Lower leg skin (tissue), 4 donors: ENCODE measurements at regions not wholly inside any gene's neighbourhood (a gene's known extent, or its start where the extent isn't known, plus 50 kb on each side); places are given as distances from the start of the nearest gene placed in this dataset.

Experiments used
- DNase-seq, 2 donors: peaks; one replicate each; pipeline ENCODE4 v3.0.0-alpha.2; 2019; ENCODE audit warnings: low spot score in 2 of 2
- H3K4me3 ChIP-seq: fragments of 200-600 bp; sonication (generic); 2 replicates; pipeline ENCODE4 v1.5.1; 2017; ENCODE audit warnings: mild to moderate bottlenecking, low read depth; ENCODE audit not compliant: poor library complexity, severe bottlenecking
- POLR2A ChIP-seq, 2 donors: fragments of 450-650 bp; IDR thresholded peaks; one replicate each; pipeline ENCODE4 v1.6.1; 2016 to 2017; ENCODE audit warnings: antibody characterized with exemption in 2 of 2, mild to moderate bottlenecking in 1 of 2, moderate library complexity in 1 of 2
- WGBS, 2 donors: methylation state at CpG; one replicate each; pipeline ENCODE4 v1.1.5; 2018; 5-methylcytosine and 5-hydroxymethylcytosine counted together
- intact Hi-C: fragments of 100-400 bp; cut with DNase I; formaldehyde crosslinking; loops from one replicate; pipeline ENCODE4 v1.15.0; 2023; ENCODE audit warnings: low total_unique reads
- TF ChIP-seq, protein P1 (sequence below), 3 donors: fragments of 450-650 bp; IDR thresholded peaks; one replicate each; pipeline ENCODE4 v1.5.1; 2016; ENCODE audit warnings: antibody characterized with exemption in 3 of 3, mild to moderate bottlenecking in 3 of 3, moderate library complexity in 2 of 3

DNA sequence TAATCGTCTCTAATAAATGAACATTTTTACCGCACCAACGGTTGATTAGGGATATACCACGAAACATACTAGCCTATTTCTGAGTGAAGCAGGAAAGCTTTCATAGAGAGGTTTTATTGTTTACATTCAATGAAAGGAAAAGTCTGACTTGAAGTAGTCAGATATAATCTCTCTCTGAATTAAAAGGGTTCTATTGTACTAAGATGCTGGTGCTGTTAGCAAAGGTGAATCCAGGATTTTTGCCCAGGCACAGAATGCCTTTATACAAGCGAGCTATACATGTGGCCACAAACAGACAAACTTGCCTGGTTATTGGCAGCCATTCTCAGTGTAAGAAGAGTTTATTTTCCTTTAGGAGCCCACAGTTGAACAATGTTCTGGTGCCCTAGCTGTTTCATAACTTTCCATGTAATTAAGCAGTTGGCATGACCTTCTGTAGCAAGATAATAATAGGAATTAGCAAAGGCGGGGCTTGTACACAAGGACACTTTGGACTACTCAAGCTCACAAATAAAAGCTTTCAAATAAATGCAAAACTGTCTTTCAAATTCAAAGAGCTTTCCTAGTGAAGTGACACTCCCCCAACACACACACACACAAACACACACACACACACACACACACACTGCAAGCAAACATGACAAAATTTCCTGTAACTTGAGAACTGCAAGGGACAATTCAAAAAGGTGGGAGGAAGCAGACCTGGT is 198.7 kb upstream of the MAP3K1 start:
- no peak for DNase-seq
- TF ChIP-seq POLR2A (IDR thresholded peaks at IDR 0.05), result no peak
- TF ChIP-seq, protein P1, sequence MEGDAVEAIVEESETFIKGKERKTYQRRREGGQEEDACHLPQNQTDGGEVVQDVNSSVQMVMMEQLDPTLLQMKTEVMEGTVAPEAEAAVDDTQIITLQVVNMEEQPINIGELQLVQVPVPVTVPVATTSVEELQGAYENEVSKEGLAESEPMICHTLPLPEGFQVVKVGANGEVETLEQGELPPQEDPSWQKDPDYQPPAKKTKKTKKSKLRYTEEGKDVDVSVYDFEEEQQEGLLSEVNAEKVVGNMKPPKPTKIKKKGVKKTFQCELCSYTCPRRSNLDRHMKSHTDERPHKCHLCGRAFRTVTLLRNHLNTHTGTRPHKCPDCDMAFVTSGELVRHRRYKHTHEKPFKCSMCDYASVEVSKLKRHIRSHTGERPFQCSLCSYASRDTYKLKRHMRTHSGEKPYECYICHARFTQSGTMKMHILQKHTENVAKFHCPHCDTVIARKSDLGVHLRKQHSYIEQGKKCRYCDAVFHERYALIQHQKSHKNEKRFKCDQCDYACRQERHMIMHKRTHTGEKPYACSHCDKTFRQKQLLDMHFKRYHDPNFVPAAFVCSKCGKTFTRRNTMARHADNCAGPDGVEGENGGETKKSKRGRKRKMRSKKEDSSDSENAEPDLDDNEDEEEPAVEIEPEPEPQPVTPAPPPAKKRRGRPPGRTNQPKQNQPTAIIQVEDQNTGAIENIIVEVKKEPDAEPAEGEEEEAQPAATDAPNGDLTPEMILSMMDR (IDR thresholded peaks at IDR 0.05), result no peak
- intact Hi-C loops, result no loop called here
- H3K4me3 ChIP-seq, result no peak overlapping the region
- 48 to 53% methylated on average over 6 of the region's 6 CpGs for WGBS, 2 donors

DNA sequence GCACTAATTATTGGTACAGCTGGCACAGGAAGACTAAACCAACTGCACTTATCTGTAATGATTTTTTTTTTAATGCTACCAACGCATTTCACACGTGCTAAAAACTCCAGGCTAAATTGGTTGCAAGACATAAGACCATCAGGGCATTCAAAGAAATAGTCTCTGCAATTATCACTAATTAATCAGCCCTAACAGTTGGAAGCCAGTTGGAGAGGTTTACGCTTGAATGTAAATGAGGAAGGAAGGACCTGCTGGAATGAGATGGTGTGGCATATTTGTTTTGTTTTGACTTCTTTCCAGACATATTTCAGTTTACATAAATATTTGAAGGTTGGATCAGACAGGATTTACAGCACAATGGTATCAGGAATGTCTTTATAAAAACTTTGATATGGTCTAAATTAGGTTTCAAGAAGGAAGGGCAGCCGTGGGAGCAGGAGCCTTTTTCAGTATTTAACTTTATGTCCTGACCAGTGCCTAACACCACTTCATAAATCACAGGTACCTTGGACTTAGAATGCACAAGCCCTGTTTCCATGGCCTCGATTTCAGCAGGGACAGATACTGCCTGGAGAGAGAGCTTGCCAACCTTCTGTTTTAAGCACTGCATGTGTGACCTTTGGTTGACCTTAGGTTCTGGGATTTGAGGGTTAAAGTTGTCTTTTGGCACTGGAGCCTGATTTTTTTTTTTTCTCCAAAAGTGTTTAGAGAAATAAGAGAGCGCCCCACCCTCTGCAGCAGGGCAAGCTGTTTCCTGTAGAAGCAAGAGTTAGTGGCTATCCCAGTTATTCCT is 199.8 kb upstream of the MAP3K1 start:
- 22 to 31% methylated on average over 6 of the region's 6 CpGs for WGBS, 2 donors
- TF ChIP-seq POLR2A (IDR thresholded peaks at IDR 0.05), result no peak
- TF ChIP-seq, protein P1 (IDR thresholded peaks at IDR 0.05), result no peak
- no peak for DNase-seq
- H3K4me3 ChIP-seq, result no peak overlapping the region
- intact Hi-C loops, result no loop called here

DNA sequence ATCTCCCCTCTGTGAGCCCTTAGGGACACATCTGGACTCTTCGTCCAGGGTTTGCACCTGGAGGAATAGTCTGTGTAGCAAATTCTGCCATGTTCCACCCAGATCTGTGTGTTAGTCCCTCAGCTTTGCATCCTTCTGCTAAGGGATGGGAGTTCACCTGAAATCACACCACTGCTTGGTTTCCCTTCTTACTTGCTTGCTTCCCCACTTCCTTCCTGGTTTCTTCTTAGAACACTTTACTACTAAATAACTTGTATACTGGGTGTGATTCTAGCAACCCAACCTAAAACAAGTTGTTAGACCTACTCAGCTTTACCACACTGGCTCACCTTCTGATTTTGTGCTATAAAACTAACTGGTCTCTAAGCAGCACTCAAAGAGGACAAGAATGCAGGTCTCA is 202.6 kb upstream of the MAP3K1 start:
- no peak for DNase-seq
- TF ChIP-seq, protein P1 (IDR thresholded peaks at IDR 0.05), result no peak
- no peak for TF ChIP-seq POLR2A (IDR thresholded peaks at IDR 0.05)
- no peak overlapping the region for H3K4me3 ChIP-seq
- 88 to 100% methylated on average over 1 of the region's 1 CpG for WGBS, 2 donors
- intact Hi-C loops, result no loop called here

DNA sequence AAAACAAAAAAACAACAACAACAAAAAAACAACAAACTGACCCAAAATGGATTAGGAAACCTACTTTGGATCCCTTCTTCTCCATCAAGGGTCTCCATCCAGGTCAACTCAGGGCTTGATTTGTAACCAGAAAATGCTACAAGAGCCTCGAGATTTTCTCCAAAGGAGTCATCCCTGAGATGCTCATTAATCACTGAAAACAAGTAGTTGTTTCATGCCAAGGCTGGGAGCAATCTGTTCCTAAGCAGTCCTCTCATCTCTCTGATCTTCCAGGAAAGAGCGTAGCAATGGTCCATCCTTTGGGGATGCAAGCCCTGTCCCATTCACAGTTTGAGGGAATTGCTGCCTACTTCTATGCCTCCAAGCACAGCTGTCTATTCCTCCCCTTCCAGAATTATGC is 203.0 kb upstream of the MAP3K1 start:
- no peak overlapping the region for H3K4me3 ChIP-seq
- no peak for DNase-seq
- intact Hi-C loops, result no loop called here
- WGBS, 2 donors, result 51 to 71% methylated on average over 2 of the region's 2 CpGs
- TF ChIP-seq, protein P1 (IDR thresholded peaks at IDR 0.05), result no peak
- TF ChIP-seq POLR2A (IDR thresholded peaks at IDR 0.05), result no peak

DNA sequence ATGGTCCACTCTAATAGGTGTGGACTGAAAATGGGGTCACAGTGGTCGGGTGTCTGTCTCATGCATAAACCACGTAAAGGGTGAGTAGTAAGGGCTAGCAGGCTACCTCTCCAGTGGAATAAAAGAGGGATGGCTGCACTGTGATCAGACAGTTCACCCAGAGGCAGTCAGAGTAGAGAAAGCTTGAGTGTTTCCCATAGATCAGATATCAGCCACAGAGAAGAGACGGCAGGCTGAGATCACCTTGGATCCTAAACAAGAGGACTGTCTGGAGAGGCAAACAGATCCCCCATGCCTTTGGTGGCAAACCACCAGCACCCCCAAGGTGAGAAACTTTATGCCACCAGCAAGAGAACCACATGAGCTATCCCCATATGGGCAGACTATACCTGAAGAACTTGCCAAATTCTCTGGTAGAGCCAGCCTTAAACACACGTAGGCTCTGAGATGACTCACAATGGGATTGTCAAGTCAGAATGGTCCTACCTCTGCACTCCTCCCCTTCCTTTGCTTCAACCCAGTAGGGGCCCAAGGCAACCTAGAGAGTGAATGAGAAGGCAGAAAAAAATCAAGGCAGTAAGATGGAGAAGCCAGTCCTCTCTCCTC is 205.2 kb upstream of the MAP3K1 start:
- no peak for DNase-seq
- no peak overlapping the region for H3K4me3 ChIP-seq
- 55 to 62% methylated on average over 4 of the region's 4 CpGs for WGBS, 2 donors
- TF ChIP-seq POLR2A (IDR thresholded peaks at IDR 0.05), result no peak
- TF ChIP-seq, protein P1 (IDR thresholded peaks at IDR 0.05), result no peak
- intact Hi-C loops, result no loop called here
